ENCODE measurements at regions not wholly inside any gene's neighbourhood (a gene's known extent, or its start where the extent isn't known, plus 50 kb on each side); places are given as distances from the start of the nearest gene placed in this dataset.

GRCh38 chr6:11480541-11480940, 57.0 kb upstream of the TMEM170B start:
- no peak overlapping the region for H3K4me3 Mint-ChIP-seq
- Histone ChIP-seq H3K27me3 (ENCODE audit: control insufficient read depth in 2 of 2, insufficient read depth in 2 of 2, low read length in 2 of 2) (no peaks in the 10 kb centered on the region), H3K27ac (ENCODE audit: low read depth in 1 of 2, low read length in 2 of 2) (no peak overlapping the region), H3K36me3 (replicated peaks in 1 of 2; ENCODE audit: control insufficient read depth in 1 of 2, insufficient read depth in 2 of 2, low read length in 2 of 2) (no peaks in the 10 kb centered on the region), H3K4me3 (replicated peaks in 1 of 3; ENCODE audit: low read depth in 2 of 3, low read length in 3 of 3) (no peak overlapping the region), H3K79me2 (ENCODE audit: insufficient read depth, low read length) (no peaks in the 10 kb centered on the region), H3K9ac (ENCODE audit: insufficient read depth, low read length, poor library complexity, severe bottlenecking) (no peak overlapping the region), H2AFZ (ENCODE audit: insufficient read depth, low read depth, low read length, poor library complexity, severe bottlenecking) (no peak overlapping the region), H3K4me2 (replicated peaks; ENCODE audit: extremely low read depth, low read length, poor library complexity, severe bottlenecking) (no peak overlapping the region), H3K4me1 (ENCODE audit: control insufficient read depth in 1 of 2, insufficient read depth in 2 of 2, low read length in 2 of 2) (peaks cover 0 to 4% of the 10 kb centered on the region in 2 donors), H3K9me3 (replicated peaks in 1 of 2; ENCODE audit: control insufficient read depth in 1 of 2, insufficient read depth in 1 of 2, low read length in 2 of 2) (no peaks in the 10 kb centered on the region), H4K20me1 (ENCODE audit: insufficient read depth, low read length) (no peaks in the 10 kb centered on the region)
- H3K27ac Mint-ChIP-seq: no peak overlapping the region
- H3K9me3 Mint-ChIP-seq: peaks cover 0 to 2% (median 0%) of the 10 kb centered on the region in 7 donors
- no CpG with 5 or more reads among the region's 4 CpGs for WGBS (ENCODE audit: insufficient coverage)
- TF ChIP-seq CTCF (IDR thresholded peaks at IDR 0.05): no peak
- intact Hi-C loops (cut with micrococcal nuclease): no loop called here
- H3K36me3 Mint-ChIP-seq: no peaks in the 10 kb centered on the region
- peaks cover 0 to 3% (median 2%) of the 10 kb centered on the region in 3 donors for H3K27me3 Mint-ChIP-seq (ENCODE audit: low read depth in 3 of 3)
- H3K4me1 Mint-ChIP-seq: peaks cover 7% of the 10 kb centered on the region
- DNase-seq: no peak

- H3K27me3 Mint-ChIP-seq (ENCODE audit: low read depth in 3 of 3): peaks cover 0 to 3% (median 2%) of the 10 kb centered on the region in 3 donors
- peaks cover 7% of the 10 kb centered on the region for H3K4me1 Mint-ChIP-seq
- no peak overlapping the region for H3K4me3 Mint-ChIP-seq
- Histone ChIP-seq H3K4me1 (ENCODE audit: control insufficient read depth in 1 of 2, insufficient read depth in 2 of 2, low read length in 2 of 2) (peaks cover 0 to 4% of the 10 kb centered on the region in 2 donors), H3K27ac (ENCODE audit: low read depth in 1 of 2, low read length in 2 of 2) (no peak overlapping the region), H3K36me3 (replicated peaks in 1 of 2; ENCODE audit: control insufficient read depth in 1 of 2, insufficient read depth in 2 of 2, low read length in 2 of 2) (no peaks in the 10 kb centered on the region), H4K20me1 (ENCODE audit: insufficient read depth, low read length) (no peaks in the 10 kb centered on the region), H3K79me2 (ENCODE audit: insufficient read depth, low read length) (no peaks in the 10 kb centered on the region), H3K9ac (ENCODE audit: insufficient read depth, low read length, poor library complexity, severe bottlenecking) (no peak overlapping the region), H3K4me3 (replicated peaks in 1 of 3; ENCODE audit: low read depth in 2 of 3, low read length in 3 of 3) (no peak overlapping the region), H3K4me2 (replicated peaks; ENCODE audit: extremely low read depth, low read length, poor library complexity, severe bottlenecking) (no peak overlapping the region), H3K27me3 (ENCODE audit: control insufficient read depth in 2 of 2, insufficient read depth in 2 of 2, low read length in 2 of 2) (no peaks in the 10 kb centered on the region), H2AFZ (ENCODE audit: insufficient read depth, low read depth, low read length, poor library complexity, severe bottlenecking) (no peak overlapping the region), H3K9me3 (replicated peaks in 1 of 2; ENCODE audit: control insufficient read depth in 1 of 2, insufficient read depth in 1 of 2, low read length in 2 of 2) (no peaks in the 10 kb centered on the region)
- H3K9me3 Mint-ChIP-seq: peaks cover 0 to 2% (median 0%) of the 10 kb centered on the region in 7 donors
- H3K27ac Mint-ChIP-seq: no peak overlapping the region
- DNase-seq: no peak
- H3K36me3 Mint-ChIP-seq: no peaks in the 10 kb centered on the region
- intact Hi-C loops (cut with micrococcal nuclease): no loop called here
- WGBS (ENCODE audit: insufficient coverage): no CpG with 5 or more reads among the region's 1 CpG
- TF ChIP-seq CTCF (IDR thresholded peaks at IDR 0.05): no peak
These were observed 58.3 kb upstream of the TMEM170B start for GRCh38 chr6:11479296-11479695.
